ENCODE measurements at regions not wholly inside any gene's neighbourhood (a gene's known extent, or its start where the extent isn't known, plus 50 kb on each side); places are given as distances from the start of the nearest gene placed in this dataset.

- 1% methylated on average over 4 of the region's 4 CpGs for WGBS (ENCODE audit: low lambda C conversion rate)
- no peak overlapping the region for H2AFZ ChIP-seq (ENCODE audit: low read length)
- no peak for FAIRE-seq
These were observed 461.3 kb upstream of the TECRL start for GRCh38 chr4:64870558-64870957.

More at GRCh38 chr4:64870558-64870957, 461.3 kb upstream of the TECRL start:
- no peak overlapping the region for H3K9ac ChIP-seq (ENCODE audit: insufficient read depth, low read depth, low read length)
- no peak overlapping the region for H3K4me3 ChIP-seq (replicated peaks in 1 of 3; ENCODE audit: insufficient read depth in 1 of 3, low read depth in 2 of 3, low read length in 3 of 3)
- H3K4me2 ChIP-seq (ENCODE audit: low read depth, low read length), result no peak overlapping the region
- CTCF ChIA-PET (ENCODE audit: low intra/inter-chr PET ratio, low total read pairs), result no interaction called here
- in situ Hi-C loops (cut with HindIII; ENCODE audit: extremely low pct_ligation_motif_present, low pct_unique_long_range_greater_than_20kb) (no loop called here), intact Hi-C loops (cut with micrococcal nuclease; ENCODE audit: unreplicated experiment) (no loop called here)
- no peaks in the 10 kb centered on the region for H4K20me1 ChIP-seq (ENCODE audit: insufficient read depth, low read length)
- POLR2A ChIA-PET, result no interaction called here
- no peaks in the 10 kb centered on the region for H3K4me1 ChIP-seq (ENCODE audit: insufficient read depth, low read length)
- TF ChIP-seq MATR3 (CRISPR knock-in tag; IDR thresholded peaks at IDR 0.05) (no peak), AFF4 (CRISPR knock-in tag; IDR thresholded peaks at IDR 0.05) (no peak), HCFC1 (IDR thresholded peaks at IDR 0.05; ENCODE audit: low read depth, low read length) (no peak), HMG20A (CRISPR knock-in tag; IDR thresholded peaks at IDR 0.05; ENCODE audit: borderline replicate concordance) (no peak), ZNF207 (IDR thresholded peaks at IDR 0.05; ENCODE audit: borderline replicate concordance) (no peak), ZNF800 (CRISPR knock-in tag; IDR thresholded peaks at IDR 0.05) (no peak), ZNF367 (CRISPR knock-in tag; IDR thresholded peaks at IDR 0.05; ENCODE audit: borderline replicate concordance) (no peak), SRSF9 (IDR thresholded peaks at IDR 0.05; ENCODE audit: borderline replicate concordance, insufficient read depth, low read depth, low read length, poor library complexity, severe bottlenecking) (no peak), XBP1 (CRISPR knock-in tag; IDR thresholded peaks at IDR 0.05) (no peak), PHF8 (CRISPR knock-in tag; IDR thresholded peaks at IDR 0.05) (no peak), NFE2L1 (CRISPR knock-in tag; IDR thresholded peaks at IDR 0.05; ENCODE audit: borderline replicate concordance) (no peak), U2AF2 (IDR thresholded peaks at IDR 0.05; ENCODE audit: low read depth, low read length) (no peak), HNRNPH1 (optimal IDR thresholded peaks at IDR 0.05; ENCODE audit: low read depth, low read length) (no peak)
- TF ChIP-seq, protein P1, sequence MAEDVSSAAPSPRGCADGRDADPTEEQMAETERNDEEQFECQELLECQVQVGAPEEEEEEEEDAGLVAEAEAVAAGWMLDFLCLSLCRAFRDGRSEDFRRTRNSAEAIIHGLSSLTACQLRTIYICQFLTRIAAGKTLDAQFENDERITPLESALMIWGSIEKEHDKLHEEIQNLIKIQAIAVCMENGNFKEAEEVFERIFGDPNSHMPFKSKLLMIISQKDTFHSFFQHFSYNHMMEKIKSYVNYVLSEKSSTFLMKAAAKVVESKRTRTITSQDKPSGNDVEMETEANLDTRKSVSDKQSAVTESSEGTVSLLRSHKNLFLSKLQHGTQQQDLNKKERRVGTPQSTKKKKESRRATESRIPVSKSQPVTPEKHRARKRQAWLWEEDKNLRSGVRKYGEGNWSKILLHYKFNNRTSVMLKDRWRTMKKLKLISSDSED (CRISPR knock-in tag; IDR thresholded peaks at IDR 0.05), result no peak
- TF ChIP-seq, protein P2, sequence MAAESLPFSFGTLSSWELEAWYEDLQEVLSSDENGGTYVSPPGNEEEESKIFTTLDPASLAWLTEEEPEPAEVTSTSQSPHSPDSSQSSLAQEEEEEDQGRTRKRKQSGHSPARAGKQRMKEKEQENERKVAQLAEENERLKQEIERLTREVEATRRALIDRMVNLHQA (CRISPR knock-in tag; IDR thresholded peaks at IDR 0.05), result no peak
- no peak for DNase-seq (ENCODE audit: low spot score)
- H3K27me3 ChIP-seq (ENCODE audit: control insufficient read depth in 1 of 2, insufficient read depth in 2 of 2, low read length in 2 of 2), result no peaks in the 10 kb centered on the region
- no peaks in the 10 kb centered on the region for H3K79me2 ChIP-seq (ENCODE audit: insufficient read depth, low read length)
- no peaks in the 10 kb centered on the region for H3K9me3 ChIP-seq (ENCODE audit: low read length)
- no TSS peak for BruUV-seq (replicated peaks)
- no peak for ATAC-seq
- H3K27ac ChIP-seq (ENCODE audit: extremely low read length, insufficient read depth, low read length), result no peak overlapping the region
- no peaks in the 10 kb centered on the region for H3K36me3 ChIP-seq (replicated peaks in 1 of 2; ENCODE audit: control insufficient read depth in 1 of 2, insufficient read depth in 2 of 2, low read length in 2 of 2)

Data from HepG2 (cell line).